ENCODE measurements at regions not wholly inside any gene's neighbourhood (a gene's known extent, or its start where the extent isn't known, plus 50 kb on each side); places are given as distances from the start of the nearest gene placed in this dataset.
A peak's percentile ranks its signal among the peaks of the same experiment; 100 is the strongest.
"Not testable (repeated sequence)": the region's sequence is repeated elsewhere in the genome, so short reads cannot be mapped to it uniquely, and the experiment has no call there.

DNA sequence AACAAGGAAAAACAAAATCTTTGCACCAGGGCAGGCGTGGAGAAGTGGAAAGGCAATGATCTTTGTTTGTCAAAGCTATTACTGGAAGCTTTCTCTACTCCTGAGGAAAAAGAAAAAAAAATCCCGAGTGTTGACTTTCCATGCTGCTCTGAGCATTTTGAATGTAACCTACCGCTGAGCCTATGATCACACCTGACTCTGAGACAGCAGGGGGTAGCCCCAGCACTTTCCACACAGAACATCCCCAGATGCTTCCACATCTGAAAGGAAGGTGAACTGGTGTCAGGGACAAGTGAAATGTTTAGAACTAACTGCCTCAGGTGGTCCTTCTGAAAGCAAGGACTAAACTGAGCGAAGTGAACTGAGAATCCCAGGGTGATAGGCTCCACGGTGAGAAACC lies 1315.1 kb upstream of the DDX18 start:
- DNase-seq (ENCODE audit: low read depth, low spot score): no peak
- Histone ChIP-seq H3K27ac (no peak overlapping the region), H3K4me3 (no peak overlapping the region), H3K9me3 (ENCODE audit: low read depth, low read length) (no peaks in the 10 kb centered on the region), H3K36me3 (ENCODE audit: insufficient read depth, low read length) (no peaks in the 10 kb centered on the region), H3K9ac (ENCODE audit: insufficient read length) (no peak overlapping the region)
- no peak for TF ChIP-seq EZH2 (IDR thresholded peaks at IDR 0.05)
- no peak for TF ChIP-seq FOXP2 (optimal IDR thresholded peaks at IDR 0.05; ENCODE audit: control extremely low read depth, extremely low read length, insufficient read depth)
- no peak for TF ChIP-seq POLR2AphosphoS5 (IDR thresholded peaks at IDR 0.05; ENCODE audit: borderline replicate concordance, low read depth, low read length)

DNA sequence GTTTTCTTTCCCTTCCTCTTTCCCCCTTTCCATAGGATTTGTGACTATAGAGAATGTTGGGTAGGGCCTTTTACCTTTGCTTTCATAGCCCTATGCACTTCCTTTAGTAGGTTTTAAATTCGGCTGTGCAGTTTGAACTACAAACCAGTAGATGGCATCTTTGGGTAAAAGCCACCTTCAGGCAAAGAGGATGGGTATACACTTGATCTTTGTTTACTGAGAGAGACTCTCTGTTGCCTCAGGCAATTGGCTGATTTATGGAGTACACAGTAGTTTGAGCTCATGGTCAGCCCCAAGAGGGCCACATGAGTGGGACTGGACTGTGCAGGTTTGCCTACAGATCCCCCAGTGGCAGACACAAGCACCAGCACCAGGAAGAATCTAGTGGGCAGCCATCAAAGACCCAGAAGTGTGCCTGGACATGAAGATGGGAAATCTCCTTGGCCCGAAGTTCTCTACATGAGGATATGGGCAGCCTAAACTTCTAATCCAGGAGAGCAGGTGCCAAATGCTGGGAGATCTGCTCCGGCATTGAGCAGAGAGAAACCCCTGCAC lies 1304.3 kb upstream of the DDX18 start:
- no peaks in the 10 kb centered on the region for H3K9me3 ChIP-seq (ENCODE audit: low read depth, low read length)
- no peak overlapping the region for H3K4me3 ChIP-seq
- no peak overlapping the region for H3K27ac ChIP-seq
- no peaks in the 10 kb centered on the region for H3K36me3 ChIP-seq (ENCODE audit: insufficient read depth, low read length)
- TF ChIP-seq POLR2AphosphoS5 (IDR thresholded peaks at IDR 0.05; ENCODE audit: borderline replicate concordance, low read depth, low read length) (no peak), FOXP2 (optimal IDR thresholded peaks at IDR 0.05; ENCODE audit: control extremely low read depth, extremely low read length, insufficient read depth) (no peak), EZH2 (IDR thresholded peaks at IDR 0.05) (no peak)
- no peak overlapping the region for H3K9ac ChIP-seq (ENCODE audit: insufficient read length)
- DNase-seq (ENCODE audit: low read depth, low spot score): peak; percentile 1

- no peak for TF ChIP-seq POLR2AphosphoS5 (IDR thresholded peaks at IDR 0.05; ENCODE audit: borderline replicate concordance, low read depth, low read length)
- no peak for TF ChIP-seq EZH2 (IDR thresholded peaks at IDR 0.05)
- no peak for TF ChIP-seq FOXP2 (optimal IDR thresholded peaks at IDR 0.05; ENCODE audit: control extremely low read depth, extremely low read length, insufficient read depth)
- Histone ChIP-seq H3K9me3 (ENCODE audit: low read depth, low read length) (no peaks in the 10 kb centered on the region), H3K4me3 (no peak overlapping the region), H3K27ac (no peak overlapping the region), H3K36me3 (ENCODE audit: insufficient read depth, low read length) (no peaks in the 10 kb centered on the region), H3K9ac (ENCODE audit: insufficient read length) (no peak overlapping the region)
- no peak for DNase-seq (ENCODE audit: low read depth, low spot score)
Observed at GRCh38 chr2:116511426-116511825, 1303.1 kb upstream of the DDX18 start.

- TF ChIP-seq EZH2 (IDR thresholded peaks at IDR 0.05) (no peak), FOXP2 (optimal IDR thresholded peaks at IDR 0.05; ENCODE audit: control extremely low read depth, extremely low read length, insufficient read depth) (no peak), POLR2AphosphoS5 (IDR thresholded peaks at IDR 0.05; ENCODE audit: borderline replicate concordance, low read depth, low read length) (no peak)
- no peak for DNase-seq (ENCODE audit: low read depth, low spot score)
- no peak overlapping the region for H3K9ac ChIP-seq (ENCODE audit: insufficient read length)
- no peak overlapping the region for H3K27ac ChIP-seq
- H3K9me3 ChIP-seq (ENCODE audit: low read depth, low read length): no peaks in the 10 kb centered on the region
- H3K36me3 ChIP-seq (ENCODE audit: insufficient read depth, low read length): no peaks in the 10 kb centered on the region
- no peak overlapping the region for H3K4me3 ChIP-seq
Observed at GRCh38 chr2:116513991-116514390, 1300.5 kb upstream of the DDX18 start.

GRCh38 chr2:116517936-116518335 lies 1296.6 kb upstream of the DDX18 start:
- Histone ChIP-seq H3K9ac (ENCODE audit: insufficient read length) (no peak overlapping the region), H3K4me3 (no peak overlapping the region), H3K9me3 (ENCODE audit: low read depth, low read length) (no peaks in the 10 kb centered on the region), H3K36me3 (ENCODE audit: insufficient read depth, low read length) (no peaks in the 10 kb centered on the region), H3K27ac (no peak overlapping the region)
- no peak for DNase-seq (ENCODE audit: low read depth, low spot score)
- TF ChIP-seq FOXP2 (optimal IDR thresholded peaks at IDR 0.05; ENCODE audit: control extremely low read depth, extremely low read length, insufficient read depth): no peak
- no peak for TF ChIP-seq POLR2AphosphoS5 (IDR thresholded peaks at IDR 0.05; ENCODE audit: borderline replicate concordance, low read depth, low read length)
- TF ChIP-seq EZH2 (IDR thresholded peaks at IDR 0.05): no peak

- TF ChIP-seq POLR2AphosphoS5 (IDR thresholded peaks at IDR 0.05; ENCODE audit: borderline replicate concordance, low read depth, low read length) (no peak), FOXP2 (optimal IDR thresholded peaks at IDR 0.05; ENCODE audit: control extremely low read depth, extremely low read length, insufficient read depth) (no peak), EZH2 (IDR thresholded peaks at IDR 0.05) (no peak)
- DNase-seq (ENCODE audit: low read depth, low spot score): no peak
- Histone ChIP-seq H3K36me3 (ENCODE audit: insufficient read depth, low read length) (no peaks in the 10 kb centered on the region), H3K9me3 (ENCODE audit: low read depth, low read length) (no peaks in the 10 kb centered on the region), H3K9ac (ENCODE audit: insufficient read length) (no peak overlapping the region), H3K27ac (no peak overlapping the region), H3K4me3 (no peak overlapping the region)
Observed at GRCh38 chr2:116537811-116538210, 1276.7 kb upstream of the DDX18 start.

DNA sequence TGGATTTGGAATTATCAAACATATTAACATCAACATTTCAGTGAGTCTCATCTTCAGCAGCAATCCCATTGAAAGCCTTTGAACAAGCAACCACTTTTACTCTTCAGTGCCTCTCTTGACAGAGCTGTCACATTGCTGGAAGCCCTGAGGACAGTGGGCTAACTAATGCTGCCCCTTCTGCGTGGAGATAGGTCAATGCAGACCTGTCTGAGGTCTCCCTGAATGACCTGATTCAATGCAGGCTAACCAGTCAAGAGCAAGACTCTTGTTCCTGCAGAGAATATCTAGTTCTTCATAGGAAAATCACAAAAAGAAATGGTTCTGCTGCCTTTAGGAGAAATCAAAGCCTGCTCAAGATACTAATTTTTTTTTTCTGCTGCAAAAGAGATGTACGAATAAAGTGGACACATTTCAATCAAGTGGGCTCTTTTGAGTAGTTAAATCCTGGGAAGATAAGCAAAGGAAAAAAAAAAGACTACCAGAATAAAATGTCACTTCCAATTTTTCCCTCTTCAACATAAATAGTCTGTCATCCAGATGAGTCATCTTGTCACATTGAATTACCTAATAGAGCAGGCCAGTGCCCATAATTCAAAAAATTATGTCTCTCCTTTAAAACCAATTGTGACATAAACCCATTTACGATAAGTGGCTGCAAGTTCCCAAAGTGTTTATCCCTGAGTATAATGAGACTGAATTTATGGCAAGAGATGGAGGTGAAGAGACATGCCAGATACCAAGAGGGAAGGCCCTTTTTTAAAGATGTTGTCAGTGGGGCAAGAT lies 1269.0 kb upstream of the DDX18 start:
- no peak for TF ChIP-seq POLR2AphosphoS5 (IDR thresholded peaks at IDR 0.05; ENCODE audit: borderline replicate concordance, low read depth, low read length)
- no peak for TF ChIP-seq EZH2 (IDR thresholded peaks at IDR 0.05)
- no peak for TF ChIP-seq FOXP2 (optimal IDR thresholded peaks at IDR 0.05; ENCODE audit: control extremely low read depth, extremely low read length, insufficient read depth)
- H3K4me3 ChIP-seq: no peak overlapping the region
- DNase-seq (ENCODE audit: low read depth, low spot score): no peak
- no peaks in the 10 kb centered on the region for H3K9me3 ChIP-seq (ENCODE audit: low read depth, low read length)
- no peak overlapping the region for H3K9ac ChIP-seq (ENCODE audit: insufficient read length)
- no peak overlapping the region for H3K27ac ChIP-seq
- no peaks in the 10 kb centered on the region for H3K36me3 ChIP-seq (ENCODE audit: insufficient read depth, low read length)

DNA sequence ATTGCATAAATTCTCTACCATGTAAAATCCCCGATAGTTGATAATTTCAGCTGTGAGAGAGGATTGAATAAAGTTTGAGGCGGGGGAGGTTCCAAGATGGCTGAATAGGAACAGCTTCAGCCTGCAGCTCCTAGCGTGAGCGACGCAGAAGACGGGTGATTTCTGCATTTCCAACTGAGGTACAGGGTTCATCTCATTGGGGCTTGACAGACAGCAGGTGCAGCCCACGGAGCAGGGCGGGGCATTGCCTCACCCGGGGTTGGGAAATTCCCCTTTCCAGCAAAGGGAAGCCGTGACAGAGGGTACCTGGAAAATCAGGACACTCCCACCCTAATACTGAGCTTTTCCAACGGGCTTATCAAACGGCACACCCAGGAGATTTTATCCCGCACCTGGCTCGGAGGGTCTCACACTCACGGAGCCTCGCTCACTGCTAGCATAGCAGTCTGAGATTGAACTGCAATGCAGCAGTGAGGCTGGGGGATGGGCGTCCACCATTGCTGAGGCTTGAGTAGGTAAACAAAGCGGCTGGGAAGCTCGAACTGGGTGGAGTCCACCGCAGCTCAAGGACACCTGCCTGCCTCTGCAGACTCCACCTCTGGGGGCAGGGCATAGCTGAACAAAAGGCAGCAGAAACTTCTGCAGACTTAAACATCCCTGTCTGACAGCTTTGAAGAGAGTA lies 1261.6 kb upstream of the DDX18 start:
- H3K27ac ChIP-seq; H3K9me3 ChIP-seq (ENCODE audit: low read depth, low read length); H3K36me3 ChIP-seq (ENCODE audit: insufficient read depth, low read length); H3K9ac ChIP-seq (ENCODE audit: insufficient read length); H3K4me3 ChIP-seq; DNase-seq (ENCODE audit: low read depth, low spot score): not testable (repeated sequence)

Data from SK-N-MC (cell line).